ENCODE measurements at regions not wholly inside any gene's neighbourhood (a gene's known extent, or its start where the extent isn't known, plus 50 kb on each side); places are given as distances from the start of the nearest gene placed in this dataset.

DNA sequence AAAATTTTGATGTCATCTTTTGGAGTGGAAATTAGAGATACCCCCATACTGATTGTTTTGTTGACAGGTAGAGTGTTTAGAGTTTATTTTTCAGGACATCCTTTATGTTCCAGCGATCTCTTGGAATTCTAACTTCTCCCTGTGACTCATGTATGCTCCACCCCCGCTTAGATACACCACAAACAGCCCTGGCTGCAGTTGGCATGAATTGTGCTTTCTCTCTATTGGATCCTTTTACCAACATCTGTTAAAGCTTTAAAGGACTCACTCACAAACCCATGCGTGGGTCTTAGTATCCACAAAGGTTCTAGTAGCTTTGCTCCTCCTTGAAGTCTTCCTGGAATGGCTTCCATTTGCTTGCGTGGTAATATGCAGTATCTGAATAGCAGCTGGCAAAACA is 409.5 kb upstream of the POU3F3 start:
- WGBS, result 95% methylated on average over 4 of the region's 4 CpGs
- H3K27me3 ChIP-seq (ENCODE audit: control insufficient read depth in 2 of 2, insufficient read depth in 1 of 2, low read length in 1 of 2), result no peaks in the 10 kb centered on the region
- DNase-seq (ENCODE audit: low read depth in 6 of 9, low spot score in 9 of 9), result no peak

DNA sequence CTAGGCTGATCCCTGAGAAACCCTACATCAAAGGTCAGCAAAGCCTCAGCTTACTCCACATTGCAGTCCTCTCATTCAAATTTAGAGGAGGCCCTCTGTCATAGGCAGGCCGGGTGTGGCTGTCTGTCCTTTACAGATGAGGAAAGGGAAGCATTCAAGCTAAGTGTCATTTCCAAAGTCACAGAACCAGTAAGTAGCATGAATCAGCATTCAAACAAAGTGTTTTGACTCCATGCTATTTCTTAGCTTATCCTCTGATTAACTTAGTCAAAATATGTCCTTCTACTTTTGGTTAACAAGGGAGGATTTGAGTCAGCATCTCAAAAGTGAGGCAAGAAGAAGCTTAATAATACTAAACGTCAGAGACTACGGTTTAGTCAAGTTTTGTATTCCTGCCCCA is 409.0 kb upstream of the POU3F3 start:
- no peak overlapping the region for H3K27ac ChIP-seq (ENCODE audit: low read depth in 1 of 2, low read length in 1 of 2)
- no peaks in the 10 kb centered on the region for H3K9me3 ChIP-seq (ENCODE audit: control insufficient read depth in 2 of 2, insufficient read depth in 1 of 2, low read length in 1 of 2)
- H3K36me3 ChIP-seq (ENCODE audit: control insufficient read depth in 2 of 2, insufficient read depth in 2 of 2, low read length in 1 of 2), result no peaks in the 10 kb centered on the region

More for the DNA sequence above, 409.5 kb upstream of the POU3F3 start:
- H3K4me3 ChIP-seq (ENCODE audit: low read length in 2 of 2), result no peak overlapping the region
- H3K27ac ChIP-seq (ENCODE audit: low read depth in 1 of 2, low read length in 1 of 2), result no peak overlapping the region
- H3K4me1 ChIP-seq (ENCODE audit: control insufficient read depth in 2 of 2, insufficient read depth in 2 of 2, low read length in 2 of 2), result peaks cover 0 to 3% of the 10 kb centered on the region in 2 donors
- no peaks in the 10 kb centered on the region for H3K9me3 ChIP-seq (ENCODE audit: control insufficient read depth in 2 of 2, insufficient read depth in 1 of 2, low read length in 1 of 2)
- no peaks in the 10 kb centered on the region for H3K36me3 ChIP-seq (ENCODE audit: control insufficient read depth in 2 of 2, insufficient read depth in 2 of 2, low read length in 1 of 2)

DNA sequence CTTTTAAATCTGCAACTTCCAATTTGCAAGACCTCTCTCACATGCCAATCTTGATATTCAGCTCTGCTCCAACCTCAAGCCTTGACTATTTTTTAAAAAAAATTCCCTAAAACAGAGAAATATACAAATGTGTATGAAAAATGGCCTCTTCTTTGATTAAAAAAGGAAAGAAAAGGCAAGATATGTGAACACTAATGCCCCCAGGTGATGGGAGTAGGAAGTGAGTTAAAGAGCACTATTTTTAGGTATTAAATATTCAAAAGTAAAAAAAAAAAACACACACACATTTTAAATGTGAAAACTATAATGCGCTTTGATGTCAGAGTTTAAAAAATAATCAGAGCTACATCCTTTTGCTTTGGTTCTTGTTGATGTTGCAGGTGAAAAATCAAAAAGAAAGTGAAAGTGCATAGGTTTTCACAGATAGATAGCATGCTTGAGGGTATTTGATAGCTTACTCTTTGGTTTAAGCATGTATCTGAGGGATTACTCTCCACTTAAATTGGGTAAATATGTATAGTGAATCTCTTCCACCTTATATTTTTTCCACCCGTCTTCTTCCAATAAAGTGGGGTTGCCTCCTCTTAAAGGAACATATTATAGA is 406.0 kb upstream of the POU3F3 start:
- H3K27ac ChIP-seq (ENCODE audit: low read depth in 1 of 2, low read length in 1 of 2), result no peak overlapping the region
- peaks cover 0 to 3% of the 10 kb centered on the region in 2 donors for H3K4me1 ChIP-seq (ENCODE audit: control insufficient read depth in 2 of 2, insufficient read depth in 2 of 2, low read length in 2 of 2)
- 87% methylated on average over 2 of the region's 2 CpGs for WGBS
- peak in 1 of 9 donors; percentile 13 for DNase-seq (ENCODE audit: low read depth in 6 of 9, low spot score in 9 of 9)
- no peaks in the 10 kb centered on the region for H3K36me3 ChIP-seq (ENCODE audit: control insufficient read depth in 2 of 2, insufficient read depth in 2 of 2, low read length in 1 of 2)
- no peaks in the 10 kb centered on the region for H3K27me3 ChIP-seq (ENCODE audit: control insufficient read depth in 2 of 2, insufficient read depth in 1 of 2, low read length in 1 of 2)
- H3K9me3 ChIP-seq (ENCODE audit: control insufficient read depth in 2 of 2, insufficient read depth in 1 of 2, low read length in 1 of 2), result no peaks in the 10 kb centered on the region
- H3K4me3 ChIP-seq (ENCODE audit: low read length in 2 of 2), result no peak overlapping the region

More for the DNA sequence above, 409.0 kb upstream of the POU3F3 start:
- H3K4me1 ChIP-seq (ENCODE audit: control insufficient read depth in 2 of 2, insufficient read depth in 2 of 2, low read length in 2 of 2), result peaks cover 0 to 3% of the 10 kb centered on the region in 2 donors
- WGBS, result 95% methylated on average over 3 of the region's 3 CpGs
- no peaks in the 10 kb centered on the region for H3K27me3 ChIP-seq (ENCODE audit: control insufficient read depth in 2 of 2, insufficient read depth in 1 of 2, low read length in 1 of 2)
- H3K4me3 ChIP-seq (ENCODE audit: low read length in 2 of 2), result no peak overlapping the region
- DNase-seq (ENCODE audit: low read depth in 6 of 9, low spot score in 9 of 9), result no peak

DNA sequence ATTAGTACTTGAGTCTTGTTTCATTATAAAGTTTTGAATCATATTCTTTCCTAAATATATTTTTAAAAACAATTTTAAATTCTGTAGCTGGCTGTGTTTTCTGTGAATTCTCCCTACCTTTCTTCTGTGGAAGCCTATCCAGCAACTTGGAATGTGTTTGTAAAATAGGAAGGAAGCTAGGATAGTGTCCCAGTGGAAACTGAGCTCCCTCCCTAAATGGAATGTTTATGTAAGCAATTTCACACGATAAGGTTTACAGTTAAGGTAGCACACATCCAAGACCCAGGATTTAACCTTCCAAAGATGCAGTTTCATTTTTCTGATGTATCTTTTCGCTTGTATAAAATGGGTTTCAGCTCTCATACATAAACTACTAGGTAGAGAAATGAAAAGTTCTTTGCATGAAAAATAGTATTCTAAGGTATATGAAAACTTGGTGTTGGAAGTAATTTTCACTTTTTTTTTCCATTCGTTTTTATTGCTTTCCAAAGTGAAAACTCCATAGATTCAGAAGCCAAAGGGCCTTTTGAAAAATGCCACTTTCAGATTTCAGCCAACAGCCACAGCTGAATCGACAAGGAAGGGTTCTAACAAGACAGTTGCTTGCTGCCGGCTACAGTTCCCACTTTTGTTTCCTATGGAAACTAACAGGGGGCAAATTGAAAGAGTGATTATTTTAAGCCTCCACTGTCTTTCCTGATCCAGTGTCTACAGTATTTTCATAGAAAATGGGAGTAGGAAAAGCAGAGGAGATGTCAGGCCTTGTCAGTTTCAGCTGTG is 405.1 kb upstream of the POU3F3 start:
- H3K27ac ChIP-seq (ENCODE audit: low read depth in 1 of 2, low read length in 1 of 2), result no peak overlapping the region
- no peak overlapping the region for H3K4me3 ChIP-seq (ENCODE audit: low read length in 2 of 2)

DNA sequence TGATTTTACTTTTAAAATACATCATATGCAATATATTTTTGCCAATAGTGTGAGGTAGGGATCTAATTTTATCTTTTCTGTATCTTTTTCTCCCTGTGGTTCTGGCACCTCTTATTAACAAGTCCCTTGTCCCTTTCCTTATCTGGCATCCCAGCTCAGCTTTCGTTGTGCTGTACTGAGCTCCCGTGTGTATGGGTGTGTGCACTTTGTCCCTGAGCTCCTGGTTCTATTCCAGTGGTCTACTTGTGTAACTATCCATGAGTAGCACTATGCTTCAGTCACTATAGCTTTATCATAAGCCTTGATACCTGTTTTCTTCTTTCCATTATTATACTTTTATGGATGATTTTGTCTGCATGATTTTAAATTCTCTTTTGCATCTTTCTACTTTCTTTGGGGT is 401.4 kb upstream of the POU3F3 start:
- Histone ChIP-seq H3K4me1 (ENCODE audit: control insufficient read depth in 2 of 2, insufficient read depth in 2 of 2, low read length in 2 of 2) (no peaks in the 10 kb centered on the region), H3K4me3 (ENCODE audit: low read length in 2 of 2) (no peak overlapping the region), H3K36me3 (ENCODE audit: control insufficient read depth in 2 of 2, insufficient read depth in 2 of 2, low read length in 1 of 2) (no peaks in the 10 kb centered on the region), H3K27me3 (ENCODE audit: control insufficient read depth in 2 of 2, insufficient read depth in 1 of 2, low read length in 1 of 2) (no peaks in the 10 kb centered on the region), H3K9me3 (ENCODE audit: control insufficient read depth in 2 of 2, insufficient read depth in 1 of 2, low read length in 1 of 2) (no peaks in the 10 kb centered on the region), H3K27ac (ENCODE audit: low read depth in 1 of 2, low read length in 1 of 2) (no peak overlapping the region)
- no peak for DNase-seq (ENCODE audit: low read depth in 6 of 9, low spot score in 9 of 9)
- WGBS, result 96% methylated on average over 2 of the region's 2 CpGs

More for the DNA sequence above, 405.1 kb upstream of the POU3F3 start:
- H3K27me3 ChIP-seq (ENCODE audit: control insufficient read depth in 2 of 2, insufficient read depth in 1 of 2, low read length in 1 of 2), result no peaks in the 10 kb centered on the region
- H3K4me1 ChIP-seq (ENCODE audit: control insufficient read depth in 2 of 2, insufficient read depth in 2 of 2, low read length in 2 of 2), result no peaks in the 10 kb centered on the region
- WGBS, result 64% methylated on average over 5 of the region's 5 CpGs
- H3K36me3 ChIP-seq (ENCODE audit: control insufficient read depth in 2 of 2, insufficient read depth in 2 of 2, low read length in 1 of 2), result no peaks in the 10 kb centered on the region
- no peak for DNase-seq (ENCODE audit: low read depth in 6 of 9, low spot score in 9 of 9)
- H3K9me3 ChIP-seq (ENCODE audit: control insufficient read depth in 2 of 2, insufficient read depth in 1 of 2, low read length in 1 of 2), result no peaks in the 10 kb centered on the region

DNA sequence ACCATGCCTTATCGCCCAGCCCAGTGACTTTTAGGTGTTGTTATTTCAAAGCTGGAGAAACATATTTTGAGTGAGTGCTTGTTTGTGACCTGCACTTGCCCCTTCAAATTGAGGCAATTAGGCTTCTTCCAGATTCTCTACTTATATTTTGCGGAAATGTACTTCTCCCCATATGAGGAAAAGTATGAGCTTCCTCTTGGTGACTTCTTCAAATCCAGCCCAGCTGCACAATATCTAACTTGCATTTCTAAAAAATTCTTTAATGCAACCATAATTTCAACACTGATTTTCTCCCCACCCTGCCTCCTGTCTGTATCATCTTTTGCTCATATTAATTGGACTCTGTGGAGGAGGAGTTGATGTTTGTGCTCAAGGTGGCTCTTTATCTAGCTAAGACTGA is 391.2 kb upstream of the POU3F3 start:
- no peak overlapping the region for H3K27ac ChIP-seq (ENCODE audit: low read depth in 1 of 2, low read length in 1 of 2)
- WGBS, result 100% methylated on average over 2 of the region's 2 CpGs
- no peaks in the 10 kb centered on the region for H3K4me1 ChIP-seq (ENCODE audit: control insufficient read depth in 2 of 2, insufficient read depth in 2 of 2, low read length in 2 of 2)
- H3K4me3 ChIP-seq (ENCODE audit: low read length in 2 of 2), result no peak overlapping the region
- no peaks in the 10 kb centered on the region for H3K36me3 ChIP-seq (ENCODE audit: control insufficient read depth in 2 of 2, insufficient read depth in 2 of 2, low read length in 1 of 2)
- H3K27me3 ChIP-seq (ENCODE audit: control insufficient read depth in 2 of 2, insufficient read depth in 1 of 2, low read length in 1 of 2), result no peaks in the 10 kb centered on the region
- no peaks in the 10 kb centered on the region for H3K9me3 ChIP-seq (ENCODE audit: control insufficient read depth in 2 of 2, insufficient read depth in 1 of 2, low read length in 1 of 2)
- no peak for DNase-seq (ENCODE audit: low read depth in 6 of 9, low spot score in 9 of 9)

DNA sequence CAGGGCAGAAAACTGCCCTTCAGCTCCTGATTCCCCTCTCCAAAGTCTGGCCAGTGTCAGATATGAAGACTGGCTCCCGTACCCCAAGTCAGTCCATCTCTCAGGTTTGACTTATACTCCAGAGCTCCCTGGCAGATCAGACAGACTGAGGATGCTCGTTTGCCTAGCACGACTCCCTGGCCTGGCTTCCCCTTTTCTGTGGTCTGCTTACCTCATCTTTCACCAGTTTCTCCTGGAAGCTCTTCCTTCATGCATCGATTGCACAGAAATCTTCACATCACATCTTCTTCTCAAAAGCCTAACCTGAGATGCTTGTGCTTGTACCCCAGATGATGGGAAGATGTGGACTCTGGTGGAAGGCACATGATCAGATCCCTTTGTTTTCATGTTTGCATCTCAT is 387.9 kb upstream of the POU3F3 start:
- no peak for DNase-seq (ENCODE audit: low read depth in 6 of 9, low spot score in 9 of 9)
- H3K9me3 ChIP-seq (ENCODE audit: control insufficient read depth in 2 of 2, insufficient read depth in 1 of 2, low read length in 1 of 2), result no peaks in the 10 kb centered on the region
- no peaks in the 10 kb centered on the region for H3K27me3 ChIP-seq (ENCODE audit: control insufficient read depth in 2 of 2, insufficient read depth in 1 of 2, low read length in 1 of 2)
- no peaks in the 10 kb centered on the region for H3K36me3 ChIP-seq (ENCODE audit: control insufficient read depth in 2 of 2, insufficient read depth in 2 of 2, low read length in 1 of 2)
- WGBS, result 32% methylated on average over 4 of the region's 4 CpGs
- no peak overlapping the region for H3K27ac ChIP-seq (ENCODE audit: low read depth in 1 of 2, low read length in 1 of 2)
- no peaks in the 10 kb centered on the region for H3K4me1 ChIP-seq (ENCODE audit: control insufficient read depth in 2 of 2, insufficient read depth in 2 of 2, low read length in 2 of 2)
- H3K4me3 ChIP-seq (ENCODE audit: low read length in 2 of 2), result no peak overlapping the region

DNA sequence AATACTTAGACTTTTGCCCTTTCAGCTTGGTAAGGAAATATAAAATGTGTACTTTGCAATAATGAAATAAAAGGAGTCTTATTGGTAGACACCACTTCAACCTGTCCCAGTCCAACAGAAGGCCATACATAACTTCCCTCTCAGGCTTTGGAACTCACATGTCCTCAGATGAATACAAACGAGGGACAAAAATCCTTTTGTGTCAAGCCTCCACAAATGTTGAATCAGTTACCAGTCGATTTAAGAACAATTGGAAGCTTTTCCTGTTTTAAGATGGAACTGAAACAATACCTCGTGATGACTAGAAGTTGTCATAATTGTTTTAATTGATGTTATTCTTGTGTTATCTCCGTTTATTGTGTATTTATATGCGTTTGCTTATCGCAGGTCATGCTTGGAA is 385.1 kb upstream of the POU3F3 start:
- Histone ChIP-seq H3K4me3 (ENCODE audit: low read length in 2 of 2) (no peak overlapping the region), H3K36me3 (ENCODE audit: control insufficient read depth in 2 of 2, insufficient read depth in 2 of 2, low read length in 1 of 2) (no peaks in the 10 kb centered on the region), H3K9me3 (ENCODE audit: control insufficient read depth in 2 of 2, insufficient read depth in 1 of 2, low read length in 1 of 2) (no peaks in the 10 kb centered on the region), H3K27ac (ENCODE audit: low read depth in 1 of 2, low read length in 1 of 2) (no peak overlapping the region), H3K4me1 (ENCODE audit: control insufficient read depth in 2 of 2, insufficient read depth in 2 of 2, low read length in 2 of 2) (no peaks in the 10 kb centered on the region), H3K27me3 (ENCODE audit: control insufficient read depth in 2 of 2, insufficient read depth in 1 of 2, low read length in 1 of 2) (no peaks in the 10 kb centered on the region)
- WGBS, result 93% methylated on average over 6 of the region's 6 CpGs
- DNase-seq (ENCODE audit: low read depth in 6 of 9, low spot score in 9 of 9), result no peak

DNA sequence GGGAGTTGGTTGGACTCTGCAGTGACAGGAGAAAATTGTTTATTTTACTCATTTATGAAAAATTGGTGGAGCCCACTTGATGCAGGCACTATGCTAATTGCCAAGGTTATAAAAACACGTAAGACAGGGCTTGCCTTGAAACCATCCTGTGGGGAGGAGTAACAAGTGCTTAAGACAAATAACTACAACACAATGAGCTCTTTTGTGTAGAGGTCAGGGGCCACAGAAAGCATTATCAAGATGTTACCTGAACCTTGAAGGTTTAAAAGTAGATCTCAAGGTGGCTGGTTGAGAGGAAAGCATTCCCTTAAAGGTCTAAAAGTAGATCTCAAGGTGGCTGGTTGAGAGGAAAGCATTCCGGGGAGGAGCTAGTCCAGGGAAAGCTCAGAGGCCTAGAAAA is 381.8 kb upstream of the POU3F3 start:
- Histone ChIP-seq H3K36me3 (ENCODE audit: control insufficient read depth in 2 of 2, insufficient read depth in 2 of 2, low read length in 1 of 2) (no peaks in the 10 kb centered on the region), H3K27ac (ENCODE audit: low read depth in 1 of 2, low read length in 1 of 2) (no peak overlapping the region), H3K4me3 (ENCODE audit: low read length in 2 of 2) (no peak overlapping the region), H3K4me1 (ENCODE audit: control insufficient read depth in 2 of 2, insufficient read depth in 2 of 2, low read length in 2 of 2) (no peaks in the 10 kb centered on the region), H3K9me3 (ENCODE audit: control insufficient read depth in 2 of 2, insufficient read depth in 1 of 2, low read length in 1 of 2) (no peaks in the 10 kb centered on the region), H3K27me3 (ENCODE audit: control insufficient read depth in 2 of 2, insufficient read depth in 1 of 2, low read length in 1 of 2) (no peaks in the 10 kb centered on the region)
- 94% methylated on average over 2 of the region's 2 CpGs for WGBS
- DNase-seq (ENCODE audit: low read depth in 6 of 9, low spot score in 9 of 9), result no peak
